HUES64 (cell line): ENCODE measurements at regions not wholly inside any gene's neighbourhood (a gene's known extent, or its start where the extent isn't known, plus 50 kb on each side); places are given as distances from the start of the nearest gene placed in this dataset.

Experiments
- H3K27ac ChIP-seq: 2 replicates; pipeline ENCODE4 v1.7.0; 2013; ENCODE audit warnings: low read depth, low read length, inconsistent platforms
- H3K27me3 ChIP-seq: 2 replicates; pipeline ENCODE4 v1.6.1; 2013; ENCODE audit warnings: mild to moderate bottlenecking, low read length; ENCODE audit not compliant: insufficient read depth
- H3K36me3 ChIP-seq: 2 replicates; pipeline ENCODE4 v1.6.1; 2013; ENCODE audit warnings: mild to moderate bottlenecking, low read length; ENCODE audit not compliant: insufficient read depth
- H3K4me1 ChIP-seq: 2 replicates; pipeline ENCODE4 v1.6.1; 2013; ENCODE audit warnings: mild to moderate bottlenecking, low read length, moderate library complexity; ENCODE audit not compliant: insufficient read depth
- H3K4me3 ChIP-seq: 2 replicates; pipeline ENCODE4 v1.5.1; 2013; ENCODE audit warnings: mild to moderate bottlenecking, low read length, moderate library complexity
- H3K9ac ChIP-seq: 2 replicates; pipeline ENCODE4 v1.6.1; 2013; ENCODE audit warnings: mild to moderate bottlenecking, low read depth, low read length
- H3K9me3 ChIP-seq: 2 replicates; pipeline ENCODE4 v1.6.1; 2013; ENCODE audit warnings: low read depth, low read length; ENCODE audit not compliant: insufficient read depth
- WGBS: fragments of 150-250, 120-280 bp; methylation state at CpG from one replicate; pipeline ENCODE4 v1.1.7; 2013; ENCODE audit warnings: missing lambda C conversion rate; 5-methylcytosine and 5-hydroxymethylcytosine counted together

- no peaks in the 10 kb centered on the region for H3K27me3 ChIP-seq
- H3K36me3 ChIP-seq = no peaks in the 10 kb centered on the region
- H3K27ac ChIP-seq = no peak overlapping the region
- no peaks in the 10 kb centered on the region for H3K4me1 ChIP-seq
- no peaks in the 10 kb centered on the region for H3K9me3 ChIP-seq
- WGBS = 95% methylated on average over 2 of the region's 3 CpGs
- no peak overlapping the region for H3K9ac ChIP-seq
- no peak overlapping the region for H3K4me3 ChIP-seq
These were observed 359.4 kb downstream of the ARAP2 start for GRCh38 chr4:35884714-35885480.

- Histone ChIP-seq H3K36me3 (no peaks in the 10 kb centered on the region), H3K27me3 (no peaks in the 10 kb centered on the region), H3K9ac (no peak overlapping the region), H3K4me3 (no peak overlapping the region), H3K4me1 (no peaks in the 10 kb centered on the region), H3K27ac (no peak overlapping the region), H3K9me3 (no peaks in the 10 kb centered on the region)
These were observed 346.5 kb downstream of the ARAP2 start for GRCh38 chr4:35897808-35898207.

- Histone ChIP-seq H3K27ac (no peak overlapping the region), H3K9me3 (no peaks in the 10 kb centered on the region), H3K4me1 (no peaks in the 10 kb centered on the region), H3K4me3 (no peak overlapping the region), H3K36me3 (no peaks in the 10 kb centered on the region), H3K27me3 (no peaks in the 10 kb centered on the region), H3K9ac (no peak overlapping the region)
- 93% methylated on average over 10 of the region's 10 CpGs for WGBS
These were observed 343.7 kb downstream of the ARAP2 start for GRCh38 chr4:35900286-35901243.

- 91% methylated on average over 2 of the region's 2 CpGs for WGBS
- Histone ChIP-seq H3K9me3 (no peaks in the 10 kb centered on the region), H3K4me1 (no peaks in the 10 kb centered on the region), H3K36me3 (no peaks in the 10 kb centered on the region), H3K4me3 (no peak overlapping the region), H3K27me3 (no peaks in the 10 kb centered on the region), H3K27ac (no peak overlapping the region), H3K9ac (no peak overlapping the region)
These were observed 332.1 kb downstream of the ARAP2 start for GRCh38 chr4:35912174-35912573.

- WGBS = 20% methylated on average over 1 of the region's 1 CpG
These were observed 325.8 kb downstream of the ARAP2 start for GRCh38 chr4:35918491-35918977.

GRCh38 chr4:35925806-35926205, 318.5 kb downstream of the ARAP2 start:
- Histone ChIP-seq H3K9me3 (no peaks in the 10 kb centered on the region), H3K36me3 (no peaks in the 10 kb centered on the region), H3K27me3 (no peaks in the 10 kb centered on the region), H3K4me3 (no peak overlapping the region), H3K27ac (no peak overlapping the region), H3K4me1 (no peaks in the 10 kb centered on the region), H3K9ac (no peak overlapping the region)
- WGBS = 97% methylated on average over 1 of the region's 3 CpGs

More at GRCh38 chr4:35918491-35918977, 325.8 kb downstream of the ARAP2 start:
- Histone ChIP-seq H3K27ac (0 out of 2 replicates have a peak overlapping the region, but pooled peaks have one; percentile 11), H3K9ac (no peak overlapping the region), H3K27me3 (no peaks in the 10 kb centered on the region), H3K4me1 (peaks cover 15% of the 10 kb centered on the region), H3K4me3 (no peak overlapping the region), H3K36me3 (no peaks in the 10 kb centered on the region), H3K9me3 (no peaks in the 10 kb centered on the region)

GRCh38 chr4:35926788-35927187, 317.5 kb downstream of the ARAP2 start:
- Histone ChIP-seq H3K27me3 (no peaks in the 10 kb centered on the region), H3K9ac (no peak overlapping the region), H3K4me1 (no peaks in the 10 kb centered on the region), H3K36me3 (no peaks in the 10 kb centered on the region), H3K4me3 (no peak overlapping the region), H3K9me3 (no peaks in the 10 kb centered on the region), H3K27ac (no peak overlapping the region)
- 95% methylated on average over 3 of the region's 3 CpGs for WGBS

- Histone ChIP-seq H3K4me3 (no peak overlapping the region), H3K27ac (no peak overlapping the region), H3K36me3 (no peaks in the 10 kb centered on the region), H3K9ac (no peak overlapping the region), H3K4me1 (peaks cover 8% of the 10 kb centered on the region), H3K27me3 (no peaks in the 10 kb centered on the region), H3K9me3 (no peaks in the 10 kb centered on the region)
- 55% methylated on average over 2 of the region's 3 CpGs for WGBS
These were observed 310.4 kb downstream of the ARAP2 start for GRCh38 chr4:35933901-35934300.

- WGBS = 55% methylated on average over 4 of the region's 5 CpGs
- no peak overlapping the region for H3K9ac ChIP-seq
These were observed 309.9 kb downstream of the ARAP2 start for GRCh38 chr4:35934320-35934981.

GRCh38 chr4:35938936-35939335, 305.4 kb downstream of the ARAP2 start:
- Histone ChIP-seq H3K9ac (no peak overlapping the region), H3K36me3 (no peaks in the 10 kb centered on the region), H3K4me1 (peaks cover 4% of the 10 kb centered on the region), H3K27me3 (no peaks in the 10 kb centered on the region), H3K27ac (no peak overlapping the region), H3K9me3 (no peaks in the 10 kb centered on the region), H3K4me3 (no peak overlapping the region)
- WGBS = 97% methylated on average over 3 of the region's 3 CpGs

More at GRCh38 chr4:35934320-35934981, 309.9 kb downstream of the ARAP2 start:
- peaks cover 8% of the 10 kb centered on the region for H3K4me1 ChIP-seq
- H3K36me3 ChIP-seq = no peaks in the 10 kb centered on the region
- H3K27me3 ChIP-seq = no peaks in the 10 kb centered on the region
- no peaks in the 10 kb centered on the region for H3K9me3 ChIP-seq
- H3K27ac ChIP-seq = no peak overlapping the region
- H3K4me3 ChIP-seq = no peak overlapping the region

- no peak overlapping the region for H3K9ac ChIP-seq
- no peak overlapping the region for H3K4me3 ChIP-seq
- no peaks in the 10 kb centered on the region for H3K9me3 ChIP-seq
- H3K36me3 ChIP-seq = no peaks in the 10 kb centered on the region
- no peaks in the 10 kb centered on the region for H3K4me1 ChIP-seq
- no peak overlapping the region for H3K27ac ChIP-seq
- WGBS = 97% methylated on average over 1 of the region's 1 CpG
- H3K27me3 ChIP-seq = no peaks in the 10 kb centered on the region
These were observed 304.6 kb downstream of the ARAP2 start for GRCh38 chr4:35939751-35940150.
